RWPE1 (cell line): ENCODE measurements at regions not wholly inside any gene's neighbourhood (a gene's known extent, or its start where the extent isn't known, plus 50 kb on each side); places are given as distances from the start of the nearest gene placed in this dataset.

ENCODE experiments used
- CTCF ChIA-PET: fragments of 350-600 bp; sonication (Branson Sonifier 250); formaldehyde crosslinking; extraction: SDS; loops from one replicate; lab custom pipeline; 2021; lab: Yijun Ruan, JAX
- POLR2A ChIA-PET: fragments of 400-600 bp; formaldehyde crosslinking; extraction: SDS; loops from one replicate; lab custom pipeline; 2020; ENCODE audit warnings: antibody characterized with exemption; ENCODE audit not compliant: low non-redundant PET; lab: Yijun Ruan, JAX
- DNase-seq: peaks from one replicate; pipeline ENCODE4 v3.0.0; 2012; ENCODE audit warnings: low spot score
- H3K27ac ChIP-seq: fragments of 450-650 bp; 2 replicates; pipeline ENCODE4 v1.5.1; 2017
- CTCF ChIP-seq: fragments of 450-650 bp; conservative IDR thresholded peaks from 2 replicates; pipeline ENCODE4 v1.5.1; 2017; ENCODE audit warnings: low read depth, mild to moderate bottlenecking

GRCh38 chr7:8963722-8964121, 530.3 kb downstream of the NXPH1 start:
- no peak overlapping the region for H3K27ac ChIP-seq
- TF ChIP-seq CTCF, result no peak
- no peak for DNase-seq
- ChIA-PET CTCF (no interaction called here), POLR2A (no interaction called here)

GRCh38 chr7:8965177-8965576, 531.8 kb downstream of the NXPH1 start:
- ChIA-PET POLR2A (no interaction called here), CTCF (interaction anchor here (0.6 to 0.7 kb wide), 2 partner anchors 55 to 138 kb away, joined by 3 to 4 read pairs; no protein-coding TSS in a partner anchor)
- no peak overlapping the region for H3K27ac ChIP-seq
- DNase-seq, result no peak
- no peak for TF ChIP-seq CTCF

- no peak for TF ChIP-seq CTCF
- CTCF ChIA-PET, result no interaction called here
- H3K27ac ChIP-seq, result no peak overlapping the region
- DNase-seq, result no peak
- POLR2A ChIA-PET, result no interaction called here
Observed at GRCh38 chr7:8973601-8974000, 540.2 kb downstream of the NXPH1 start.

GRCh38 chr7:8975681-8976080, 542.3 kb downstream of the NXPH1 start:
- POLR2A ChIA-PET, result no interaction called here
- CTCF ChIA-PET, result interaction anchor here (0.7 kb wide), 1 partner anchor 19 kb away, joined by 3 read pairs; no protein-coding TSS in a partner anchor
- no peak overlapping the region for H3K27ac ChIP-seq
- TF ChIP-seq CTCF, result no peak
- no peak for DNase-seq

GRCh38 chr7:8982338-8982992, 549.1 kb downstream of the NXPH1 start:
- no peak for DNase-seq
- CTCF ChIA-PET, result interaction anchor here (0.6 kb wide), 1 partner anchor 9 kb away, joined by 4 read pairs; no protein-coding TSS in a partner anchor
- POLR2A ChIA-PET, result no interaction called here
- no peak overlapping the region for H3K27ac ChIP-seq
- no peak for TF ChIP-seq CTCF

- CTCF ChIA-PET, result no interaction called here
- POLR2A ChIA-PET, result interaction anchor here (0.6 kb wide), 1 partner anchor 10 kb away, joined by 5 read pairs; no protein-coding TSS in a partner anchor
- DNase-seq, result no peak
- no peak overlapping the region for H3K27ac ChIP-seq
- TF ChIP-seq CTCF, result no peak
Observed at GRCh38 chr7:8985255-8985654, 551.8 kb downstream of the NXPH1 start.
